ENCODE measurements at regions not wholly inside any gene's neighbourhood (a gene's known extent, or its start where the extent isn't known, plus 50 kb on each side); places are given as distances from the start of the nearest gene placed in this dataset.
A peak's percentile ranks its signal among the peaks of the same experiment; 100 is the strongest.

DNA sequence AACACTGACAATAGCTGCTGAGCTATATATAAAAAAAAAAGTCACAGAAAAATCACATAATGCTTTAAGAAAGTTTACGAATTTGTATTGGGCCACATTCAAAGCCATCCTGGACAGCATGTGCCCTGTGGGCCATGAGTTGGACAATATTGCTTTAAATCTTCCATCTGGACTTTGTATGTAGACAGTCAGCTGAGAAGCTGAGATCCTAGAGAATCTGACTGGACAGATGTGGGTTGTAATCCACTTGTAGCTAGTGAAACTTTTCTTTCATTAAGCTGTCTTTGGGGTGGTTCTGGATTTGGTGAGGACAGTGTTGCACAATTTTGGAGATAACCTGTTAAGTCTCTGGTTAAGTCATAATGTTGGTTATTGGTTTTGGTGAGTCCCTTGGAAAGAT is 824.5 kb downstream of the CCSER2 start:
- no peak for DNase-seq (ENCODE audit: low read depth)
- H3K4me3 ChIP-seq (ENCODE audit: low read depth, low read length): no peak overlapping the region
- no peak for TF ChIP-seq MAX (IDR thresholded peaks at IDR 0.05; ENCODE audit: low read depth, low read length)
- TF ChIP-seq MYC (IDR thresholded peaks at IDR 0.05; ENCODE audit: low read depth, low read length): no peak
- no peak for TF ChIP-seq CTCF (IDR thresholded peaks at IDR 0.05; ENCODE audit: low read depth, low read length)
- TF ChIP-seq POLR2A (IDR thresholded peaks at IDR 0.05; ENCODE audit: extremely low read depth, insufficient read length): no peak

DNA sequence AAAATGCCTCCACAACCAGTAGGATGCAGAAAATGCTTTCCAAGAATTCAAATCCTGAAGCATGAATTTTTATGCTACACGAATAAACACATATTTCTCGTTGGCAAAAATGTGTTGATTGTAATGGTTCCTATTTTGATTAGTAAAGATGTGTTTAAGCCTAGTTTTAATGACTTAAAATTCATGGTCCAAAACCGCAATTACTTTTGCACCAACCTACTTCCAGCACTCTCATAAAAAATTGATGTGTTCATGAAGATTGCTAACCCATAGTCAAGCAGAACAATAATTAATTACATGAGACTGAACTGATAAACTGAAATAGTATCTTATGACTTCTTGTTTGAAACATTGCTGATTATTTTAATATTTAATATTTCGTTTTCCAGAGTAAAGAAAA is 828.8 kb downstream of the CCSER2 start:
- no peak overlapping the region for H3K4me3 ChIP-seq (ENCODE audit: low read depth, low read length)
- TF ChIP-seq MAX (IDR thresholded peaks at IDR 0.05; ENCODE audit: low read depth, low read length) (no peak), POLR2A (IDR thresholded peaks at IDR 0.05; ENCODE audit: extremely low read depth, insufficient read length) (no peak), MYC (IDR thresholded peaks at IDR 0.05; ENCODE audit: low read depth, low read length) (no peak)
- no peak for DNase-seq (ENCODE audit: low read depth)

- H3K4me3 ChIP-seq (ENCODE audit: low read depth, low read length): no peak overlapping the region
- no peak for DNase-seq (ENCODE audit: low read depth)
- TF ChIP-seq MYC (IDR thresholded peaks at IDR 0.05; ENCODE audit: low read depth, low read length) (no peak), CTCF (IDR thresholded peaks at IDR 0.05; ENCODE audit: low read depth, low read length) (no peak), POLR2A (IDR thresholded peaks at IDR 0.05; ENCODE audit: extremely low read depth, insufficient read length) (no peak), MAX (IDR thresholded peaks at IDR 0.05; ENCODE audit: low read depth, low read length) (no peak)
These were observed 839.9 kb downstream of the CCSER2 start for GRCh38 chr10:85168243-85168642.

GRCh38 chr10:85170026-85170425 is 841.6 kb downstream of the CCSER2 start:
- TF ChIP-seq CTCF (IDR thresholded peaks at IDR 0.05; ENCODE audit: low read depth, low read length): no peak
- TF ChIP-seq MAX (IDR thresholded peaks at IDR 0.05; ENCODE audit: low read depth, low read length): no peak
- TF ChIP-seq MYC (IDR thresholded peaks at IDR 0.05; ENCODE audit: low read depth, low read length): no peak
- no peak for TF ChIP-seq POLR2A (IDR thresholded peaks at IDR 0.05; ENCODE audit: extremely low read depth, insufficient read length)
- H3K4me3 ChIP-seq (ENCODE audit: low read depth, low read length): no peak overlapping the region

DNA sequence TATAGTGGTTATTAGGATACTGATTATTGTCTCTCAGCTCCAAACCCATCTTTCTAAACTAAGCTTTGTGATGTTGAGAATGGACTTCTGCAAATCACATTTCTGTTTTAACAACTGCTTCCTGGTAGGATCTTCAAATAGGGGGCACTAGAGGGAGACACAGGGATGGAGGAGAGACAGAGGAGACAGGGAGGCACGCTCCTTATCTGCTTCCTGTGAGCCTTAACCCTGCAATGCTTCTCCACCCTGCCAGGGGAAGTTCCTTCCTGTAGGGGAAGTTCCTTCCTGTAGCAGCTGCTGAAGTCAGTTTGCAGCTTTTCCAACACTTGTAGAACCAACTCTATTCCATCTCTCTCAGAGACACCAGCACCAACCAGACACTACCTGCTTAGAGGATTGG is 847.2 kb downstream of the CCSER2 start:
- DNase-seq (ENCODE audit: low read depth): peak; percentile 14
- H3K4me3 ChIP-seq (ENCODE audit: low read depth, low read length): no peak overlapping the region
- TF ChIP-seq CTCF (IDR thresholded peaks at IDR 0.05; ENCODE audit: low read depth, low read length) (peak; percentile 2), POLR2A (IDR thresholded peaks at IDR 0.05; ENCODE audit: extremely low read depth, insufficient read length) (no peak), MAX (IDR thresholded peaks at IDR 0.05; ENCODE audit: low read depth, low read length) (no peak)

More at GRCh38 chr10:85170026-85170425, 841.6 kb downstream of the CCSER2 start:
- DNase-seq (ENCODE audit: low read depth): no peak

- DNase-seq (ENCODE audit: low read depth): no peak
- no peak for TF ChIP-seq MYC (IDR thresholded peaks at IDR 0.05; ENCODE audit: low read depth, low read length)
- no peak for TF ChIP-seq CTCF (IDR thresholded peaks at IDR 0.05; ENCODE audit: low read depth, low read length)
- TF ChIP-seq POLR2A (IDR thresholded peaks at IDR 0.05; ENCODE audit: extremely low read depth, insufficient read length): no peak
- TF ChIP-seq MAX (IDR thresholded peaks at IDR 0.05; ENCODE audit: low read depth, low read length): no peak
- H3K4me3 ChIP-seq (ENCODE audit: low read depth, low read length): no peak overlapping the region
These were observed 849.4 kb downstream of the CCSER2 start for GRCh38 chr10:85177767-85178166.
